Mesothelial cell of epicardium (in vitro differentiated cells): ENCODE measurements at regions not wholly inside any gene's neighbourhood (a gene's known extent, or its start where the extent isn't known, plus 50 kb on each side); places are given as distances from the start of the nearest gene placed in this dataset.

Experiments
- DNase-seq, 2 experiments: peaks; one replicate each; pipeline ENCODE4 v3.0.0; 2021; ENCODE audit warnings: low spot score in 2 of 2; ENCODE audit not compliant: unreplicated experiment in 2 of 2
- H3K27ac Mint-ChIP-seq: 2 replicates; pipeline ENCODE4 v1.8.0; 2021; ENCODE audit warnings: mixed read lengths
- H3K27me3 Mint-ChIP-seq: 2 replicates; pipeline ENCODE4 v1.8.0; 2021; ENCODE audit warnings: low read depth, mixed read lengths
- H3K36me3 Mint-ChIP-seq: 2 replicates; pipeline ENCODE4 v1.8.0; 2021; ENCODE audit warnings: mixed read lengths
- H3K4me1 Mint-ChIP-seq: 2 replicates; pipeline ENCODE4 v1.8.0; 2021; ENCODE audit warnings: mixed read lengths
- H3K4me3 Mint-ChIP-seq: 2 replicates; pipeline ENCODE4 v1.8.0; 2021; ENCODE audit warnings: mild to moderate bottlenecking, moderate library complexity, mixed read lengths
- H3K9me3 Mint-ChIP-seq: 2 replicates; pipeline ENCODE4 v1.8.0; 2021; ENCODE audit warnings: mixed read lengths
- TF ChIP-seq, protein P1 (sequence below): fragments of 200-600 bp; sonication (generic); IDR thresholded peaks from one replicate; pipeline ENCODE4 v1.5.0; 2021; ENCODE audit warnings: antibody characterized with exemption; ENCODE audit not compliant: unreplicated experiment

DNA sequence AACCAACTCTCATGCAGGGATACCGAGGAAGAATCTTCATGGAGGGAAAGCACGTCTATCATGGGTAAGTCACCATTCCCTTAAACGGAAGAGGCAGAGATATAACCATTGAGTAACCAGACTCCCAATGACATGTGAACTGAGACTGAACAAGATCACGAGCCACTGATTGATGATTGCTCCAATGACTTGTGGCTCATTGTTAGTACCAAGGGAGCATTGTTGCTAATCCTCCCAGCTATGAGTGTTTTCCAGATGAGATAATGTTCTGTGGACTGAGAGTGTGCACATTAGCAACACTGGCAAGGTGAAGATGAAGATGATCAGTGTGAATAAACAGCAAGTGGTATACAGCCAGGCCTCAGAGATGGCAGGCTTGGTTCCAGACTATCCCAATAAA lies 219.2 kb upstream of the MAP3K1 start:
- TF ChIP-seq, protein P1, sequence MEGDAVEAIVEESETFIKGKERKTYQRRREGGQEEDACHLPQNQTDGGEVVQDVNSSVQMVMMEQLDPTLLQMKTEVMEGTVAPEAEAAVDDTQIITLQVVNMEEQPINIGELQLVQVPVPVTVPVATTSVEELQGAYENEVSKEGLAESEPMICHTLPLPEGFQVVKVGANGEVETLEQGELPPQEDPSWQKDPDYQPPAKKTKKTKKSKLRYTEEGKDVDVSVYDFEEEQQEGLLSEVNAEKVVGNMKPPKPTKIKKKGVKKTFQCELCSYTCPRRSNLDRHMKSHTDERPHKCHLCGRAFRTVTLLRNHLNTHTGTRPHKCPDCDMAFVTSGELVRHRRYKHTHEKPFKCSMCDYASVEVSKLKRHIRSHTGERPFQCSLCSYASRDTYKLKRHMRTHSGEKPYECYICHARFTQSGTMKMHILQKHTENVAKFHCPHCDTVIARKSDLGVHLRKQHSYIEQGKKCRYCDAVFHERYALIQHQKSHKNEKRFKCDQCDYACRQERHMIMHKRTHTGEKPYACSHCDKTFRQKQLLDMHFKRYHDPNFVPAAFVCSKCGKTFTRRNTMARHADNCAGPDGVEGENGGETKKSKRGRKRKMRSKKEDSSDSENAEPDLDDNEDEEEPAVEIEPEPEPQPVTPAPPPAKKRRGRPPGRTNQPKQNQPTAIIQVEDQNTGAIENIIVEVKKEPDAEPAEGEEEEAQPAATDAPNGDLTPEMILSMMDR: no peak
- H3K27ac Mint-ChIP-seq: no peak overlapping the region
- no peak overlapping the region for H3K4me3 Mint-ChIP-seq
- H3K27me3 Mint-ChIP-seq: no peaks in the 10 kb centered on the region
- no peaks in the 10 kb centered on the region for H3K9me3 Mint-ChIP-seq
- no peak for DNase-seq
- H3K36me3 Mint-ChIP-seq: no peaks in the 10 kb centered on the region
- peaks cover 13% of the 10 kb centered on the region for H3K4me1 Mint-ChIP-seq

DNA sequence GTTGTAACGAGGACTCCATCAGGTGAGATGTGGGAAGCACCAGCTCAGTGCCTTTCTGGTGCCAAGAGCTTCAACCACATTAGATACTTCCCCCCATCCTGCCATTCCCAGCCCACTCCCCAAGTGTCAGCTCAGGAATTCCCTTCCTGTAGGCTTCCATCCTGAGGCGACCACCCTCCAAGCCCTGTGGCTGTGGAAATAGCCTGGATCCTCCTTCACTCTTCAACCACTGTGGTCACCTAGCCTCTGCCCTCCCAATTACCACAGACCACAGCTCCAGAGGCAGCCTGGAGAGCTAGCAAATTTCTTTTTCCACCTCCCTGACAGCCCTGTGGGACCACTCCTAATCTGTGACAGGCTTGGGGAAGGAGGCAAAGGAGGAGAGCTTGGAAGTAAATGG lies 219.8 kb upstream of the MAP3K1 start:
- Mint-ChIP-seq H3K36me3 (no peaks in the 10 kb centered on the region), H3K4me3 (no peak overlapping the region), H3K27ac (no peak overlapping the region), H3K9me3 (no peaks in the 10 kb centered on the region), H3K27me3 (no peaks in the 10 kb centered on the region), H3K4me1 (peaks cover 10% of the 10 kb centered on the region)
- TF ChIP-seq, protein P1: no peak
- DNase-seq: no peak

DNA sequence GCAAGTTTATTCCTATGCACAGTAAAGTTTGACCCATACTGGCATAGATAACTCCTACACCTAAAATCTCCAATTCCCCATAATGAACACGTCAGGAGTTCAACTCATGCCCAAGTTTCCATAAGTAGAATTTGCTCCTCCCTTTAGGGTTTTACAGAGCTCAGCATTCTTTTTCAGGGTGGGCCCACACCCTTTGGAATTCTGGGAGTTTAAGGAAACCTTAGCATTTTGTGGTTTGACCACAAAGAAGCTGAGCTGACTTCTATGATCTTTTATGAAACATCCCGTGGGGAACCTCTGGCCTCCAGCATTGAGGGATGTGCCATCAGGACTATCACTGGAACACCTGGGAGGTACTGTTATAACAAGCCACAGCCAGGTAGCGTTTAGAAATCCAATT lies 220.6 kb upstream of the MAP3K1 start:
- Mint-ChIP-seq H3K4me3 (no peak overlapping the region), H3K27me3 (no peaks in the 10 kb centered on the region), H3K27ac (no peak overlapping the region), H3K36me3 (no peaks in the 10 kb centered on the region), H3K9me3 (no peaks in the 10 kb centered on the region), H3K4me1 (peaks cover 7% of the 10 kb centered on the region)
- TF ChIP-seq, protein P1: no peak
- DNase-seq: no peak

DNA sequence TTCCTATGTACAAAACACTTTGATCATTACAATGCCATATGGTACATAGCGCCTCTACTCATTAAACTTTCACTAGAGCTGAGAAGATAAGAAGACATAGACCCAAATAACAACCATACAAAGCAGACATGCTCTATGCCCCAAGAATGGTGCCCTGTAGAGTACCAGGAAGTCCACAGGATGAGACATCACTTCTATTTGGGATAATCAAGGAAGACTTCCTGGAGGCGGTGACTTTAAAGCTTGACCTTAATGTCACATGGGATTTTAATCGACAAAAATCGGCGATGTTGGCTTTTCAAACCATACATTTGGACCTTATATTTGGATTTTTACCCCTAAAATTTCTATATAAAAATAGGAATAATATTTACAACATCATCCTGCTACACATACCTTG lies 224.3 kb upstream of the MAP3K1 start:
- H3K36me3 Mint-ChIP-seq: no peaks in the 10 kb centered on the region
- H3K4me1 Mint-ChIP-seq: peaks cover 11% of the 10 kb centered on the region
- no peak for DNase-seq
- H3K4me3 Mint-ChIP-seq: no peak overlapping the region
- TF ChIP-seq, protein P1: no peak
- no peaks in the 10 kb centered on the region for H3K9me3 Mint-ChIP-seq
- no peak overlapping the region for H3K27ac Mint-ChIP-seq
- no peaks in the 10 kb centered on the region for H3K27me3 Mint-ChIP-seq

DNA sequence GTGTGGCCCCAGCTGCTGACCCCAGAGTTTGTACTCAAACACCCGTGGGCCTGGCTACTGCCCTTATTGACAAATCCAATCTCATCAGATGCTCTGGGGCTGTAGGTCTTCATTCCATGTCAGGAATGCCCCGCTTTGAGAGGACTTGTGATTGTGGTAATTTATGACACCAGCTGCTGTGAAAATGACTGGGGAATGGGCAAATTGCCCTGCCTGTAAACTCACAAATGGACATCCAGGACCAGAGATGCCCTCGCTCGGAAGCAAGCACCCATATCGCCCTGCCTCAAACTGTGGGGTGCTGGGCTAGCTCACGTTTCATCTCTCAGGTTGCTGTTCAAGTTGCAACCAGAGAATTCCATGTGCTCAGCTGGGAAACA lies 225.9 kb upstream of the MAP3K1 start:
- DNase-seq: no peak
- Mint-ChIP-seq H3K9me3 (no peaks in the 10 kb centered on the region), H3K36me3 (no peaks in the 10 kb centered on the region), H3K27me3 (no peaks in the 10 kb centered on the region), H3K4me1 (peaks cover 20% of the 10 kb centered on the region), H3K27ac (no peak overlapping the region), H3K4me3 (no peak overlapping the region)
- TF ChIP-seq, protein P1: no peak

DNA sequence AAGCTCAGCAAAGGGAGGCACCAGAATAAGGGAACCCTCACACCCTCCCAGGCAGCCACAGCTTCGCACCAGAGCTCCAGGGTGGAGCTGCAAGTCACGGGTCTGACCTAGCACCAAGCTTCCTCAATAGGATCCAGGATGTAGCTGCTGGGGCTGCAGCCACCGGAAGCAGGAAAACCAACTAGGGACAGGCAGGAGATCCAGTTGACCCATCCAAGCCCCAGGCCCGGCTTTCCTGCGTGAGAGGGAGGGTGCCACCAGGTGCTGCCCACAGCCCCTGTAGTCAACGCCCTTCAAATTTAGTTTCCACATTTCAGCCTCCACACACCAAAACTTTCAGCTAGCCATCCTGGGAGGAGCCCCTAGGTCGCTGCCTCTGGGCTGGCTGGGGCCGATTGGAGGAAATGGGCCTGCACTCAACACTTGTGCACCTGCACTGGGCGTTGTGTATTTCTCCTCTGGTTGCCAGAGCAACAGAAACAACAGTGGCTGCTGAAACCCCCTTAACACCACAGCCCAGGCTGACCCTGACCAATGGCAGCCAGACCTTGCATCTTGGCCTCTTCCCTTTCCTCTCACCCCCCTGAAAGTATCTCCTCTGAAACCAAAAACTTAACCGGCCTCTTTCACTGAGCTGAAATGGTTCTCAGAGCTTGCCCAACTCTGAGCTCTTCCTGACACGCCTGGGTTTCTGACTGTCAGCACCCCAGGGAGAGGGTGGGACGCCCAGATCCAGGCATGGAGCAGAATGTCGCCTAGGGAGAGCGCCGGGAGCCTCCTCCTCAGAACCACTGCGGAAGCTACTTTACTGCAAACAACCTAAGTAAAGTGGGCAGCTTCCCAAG lies 226.5 kb upstream of the MAP3K1 start:
- DNase-seq: no peak
- Mint-ChIP-seq H3K36me3 (no peaks in the 10 kb centered on the region), H3K9me3 (peaks cover 3% of the 10 kb centered on the region), H3K27me3 (no peaks in the 10 kb centered on the region), H3K4me3 (no peak overlapping the region), H3K27ac (no peak overlapping the region), H3K4me1 (peaks cover 20% of the 10 kb centered on the region)
- TF ChIP-seq, protein P1: no peak
